ENCODE measurements at regions not wholly inside any gene's neighbourhood (a gene's known extent, or its start where the extent isn't known, plus 50 kb on each side); places are given as distances from the start of the nearest gene placed in this dataset.

DNA sequence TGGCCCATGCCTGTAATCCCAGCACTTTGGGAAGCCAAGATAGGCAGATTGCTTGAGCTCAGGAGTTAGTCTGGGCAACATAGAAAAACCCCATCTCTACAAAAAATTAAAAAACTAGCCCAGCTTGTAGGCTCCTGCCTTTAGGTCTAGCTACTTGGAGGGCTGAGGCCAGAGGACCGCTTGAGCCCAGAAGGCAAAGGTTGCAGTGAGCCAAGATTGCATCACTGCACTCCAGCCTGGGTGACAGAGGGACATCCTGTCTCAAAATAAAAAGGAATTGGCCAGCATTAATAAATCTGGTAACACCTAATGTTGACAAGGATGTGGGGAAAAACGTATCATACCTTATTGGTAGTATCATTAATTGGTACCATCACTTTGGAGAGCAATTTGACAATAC is 396.2 kb downstream of the PLPP3 start:
- H3K27me3 Mint-ChIP-seq (ENCODE audit: low read depth, poor library complexity), result no peaks in the 10 kb centered on the region
- H3K27ac Mint-ChIP-seq, result no peak overlapping the region
- H3K36me3 Mint-ChIP-seq (ENCODE audit: low read depth), result no peaks in the 10 kb centered on the region
- DNase-seq, result no peak
- no peaks in the 10 kb centered on the region for H3K9me3 Mint-ChIP-seq
- H3K4me1 Mint-ChIP-seq, result peaks cover 38% of the 10 kb centered on the region
- TF ChIP-seq CTCF (IDR thresholded peaks at IDR 0.05), result no peak
- no peak overlapping the region for H3K4me3 Mint-ChIP-seq

DNA sequence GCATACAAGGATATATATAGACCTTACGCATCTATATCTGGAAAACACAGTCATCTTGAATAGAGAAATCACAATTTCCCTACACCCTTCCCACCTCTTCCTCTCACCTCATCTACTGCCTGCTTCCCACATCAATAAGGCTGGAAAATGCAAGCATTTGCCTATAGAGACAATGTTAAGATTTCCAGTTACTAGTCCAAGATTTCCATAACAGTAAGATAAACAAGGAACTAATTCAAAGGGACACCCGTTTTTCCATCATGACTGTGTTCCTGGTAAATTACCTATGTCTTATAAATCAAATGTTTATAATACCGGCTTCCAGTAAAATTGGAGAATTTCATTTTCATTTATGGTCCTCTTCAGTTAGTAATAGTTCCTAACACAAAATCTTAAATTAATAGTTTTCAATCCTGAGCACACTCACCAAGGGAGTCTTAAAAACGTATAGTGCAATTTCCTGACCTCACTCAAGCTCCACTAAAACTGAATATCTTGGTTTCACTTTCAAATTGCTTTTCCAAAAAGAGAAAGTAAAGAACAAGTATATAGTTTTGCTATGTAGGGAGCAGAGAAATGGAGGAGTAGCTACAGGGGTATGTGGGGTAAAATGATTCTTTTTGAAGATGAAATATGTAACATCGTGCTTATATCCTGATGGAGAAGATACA is 398.7 kb downstream of the PLPP3 start:
- no peak overlapping the region for H3K27ac Mint-ChIP-seq
- DNase-seq, result no peak
- no peaks in the 10 kb centered on the region for H3K9me3 Mint-ChIP-seq
- peaks cover 22% of the 10 kb centered on the region for H3K4me1 Mint-ChIP-seq
- no peaks in the 10 kb centered on the region for H3K36me3 Mint-ChIP-seq (ENCODE audit: low read depth)
- no peaks in the 10 kb centered on the region for H3K27me3 Mint-ChIP-seq (ENCODE audit: low read depth, poor library complexity)
- H3K4me3 Mint-ChIP-seq, result no peak overlapping the region
- TF ChIP-seq CTCF (IDR thresholded peaks at IDR 0.05), result no peak

DNA sequence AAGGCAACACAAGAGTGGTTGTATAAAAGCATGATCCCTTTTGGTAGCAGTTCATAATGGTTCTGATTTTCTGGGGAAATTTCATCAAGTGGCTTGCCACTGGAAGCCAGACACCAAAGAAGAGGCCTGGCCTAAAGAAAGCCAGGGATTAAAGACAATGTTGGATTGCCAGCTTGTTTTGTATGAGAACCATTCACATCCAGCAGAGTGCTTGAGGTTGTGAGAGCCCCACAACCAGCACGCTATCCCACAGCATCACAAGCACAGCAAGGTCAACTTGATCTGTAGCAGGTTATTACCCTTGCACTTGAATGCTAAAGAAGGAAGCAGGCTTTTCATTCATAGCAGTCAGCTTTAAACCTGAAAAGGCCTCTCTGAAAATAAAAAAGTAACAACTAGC is 399.8 kb downstream of the PLPP3 start:
- Mint-ChIP-seq H3K9me3 (peaks cover under 1% of the 10 kb centered on the region), H3K27ac (no peak overlapping the region), H3K4me1 (peaks cover 21% of the 10 kb centered on the region), H3K4me3 (no peak overlapping the region), H3K36me3 (ENCODE audit: low read depth) (peaks cover under 1% of the 10 kb centered on the region), H3K27me3 (ENCODE audit: low read depth, poor library complexity) (peaks cover under 1% of the 10 kb centered on the region)
- no peak for TF ChIP-seq CTCF (IDR thresholded peaks at IDR 0.05)
- DNase-seq, result no peak

- no peak for DNase-seq
- peaks cover 14% of the 10 kb centered on the region for H3K4me1 Mint-ChIP-seq
- H3K4me3 Mint-ChIP-seq, result no peak overlapping the region
- H3K27me3 Mint-ChIP-seq (ENCODE audit: low read depth, poor library complexity), result peaks cover 8% of the 10 kb centered on the region
- H3K36me3 Mint-ChIP-seq (ENCODE audit: low read depth), result peaks cover 5% of the 10 kb centered on the region
- H3K9me3 Mint-ChIP-seq, result peaks cover 13% of the 10 kb centered on the region
- no peak overlapping the region for H3K27ac Mint-ChIP-seq
- no peak for TF ChIP-seq CTCF (IDR thresholded peaks at IDR 0.05)
Observed at GRCh38 chr1:56175211-56175610, 404.2 kb downstream of the PLPP3 start.

- TF ChIP-seq CTCF (IDR thresholded peaks at IDR 0.05), result no peak
- peaks cover 5% of the 10 kb centered on the region for H3K36me3 Mint-ChIP-seq (ENCODE audit: low read depth)
- peaks cover 8% of the 10 kb centered on the region for H3K27me3 Mint-ChIP-seq (ENCODE audit: low read depth, poor library complexity)
- H3K4me1 Mint-ChIP-seq, result peaks cover 14% of the 10 kb centered on the region
- H3K9me3 Mint-ChIP-seq, result peaks cover 13% of the 10 kb centered on the region
- no peak for DNase-seq
- H3K4me3 Mint-ChIP-seq, result no peak overlapping the region
- peak overlapping the region; percentile 50 for H3K27ac Mint-ChIP-seq
Observed at GRCh38 chr1:56174176-56174885, 405.0 kb downstream of the PLPP3 start.

DNA sequence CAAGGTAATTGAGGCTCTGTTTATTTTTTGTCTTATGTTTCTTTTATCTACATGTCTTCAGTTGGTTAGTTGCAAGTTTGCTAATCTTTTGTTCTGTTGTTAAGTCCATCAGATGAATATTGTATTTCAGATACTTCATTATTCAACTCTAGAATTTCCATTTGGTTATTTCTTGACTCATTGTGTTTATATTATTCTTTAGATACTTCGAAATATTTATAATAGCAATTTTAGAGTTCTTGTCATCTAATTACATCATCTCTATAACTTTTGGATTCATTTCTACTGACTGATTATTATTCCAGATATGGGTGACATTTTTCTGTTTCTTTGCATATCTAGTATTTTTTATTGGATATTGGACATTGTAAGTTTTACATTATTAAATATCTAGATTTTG is 405.6 kb downstream of the PLPP3 start:
- Mint-ChIP-seq H3K36me3 (ENCODE audit: low read depth) (peaks cover 5% of the 10 kb centered on the region), H3K4me1 (peaks cover 14% of the 10 kb centered on the region), H3K27ac (no peak overlapping the region), H3K4me3 (no peak overlapping the region), H3K27me3 (ENCODE audit: low read depth, poor library complexity) (peaks cover 8% of the 10 kb centered on the region), H3K9me3 (peaks cover 13% of the 10 kb centered on the region)
- TF ChIP-seq CTCF (IDR thresholded peaks at IDR 0.05), result no peak
- DNase-seq, result no peak

Measured in nephron progenitor cell (in vitro differentiated cells).